Activated naive CD8-positive, alpha-beta T cell treated with anti-CD3 and anti-CD28 coated beads, Interleukin-2, amount 50 U/mL, for 24 hours (primary cell): ENCODE measurements at regions not wholly inside any gene's neighbourhood (a gene's known extent, or its start where the extent isn't known, plus 50 kb on each side); places are given as distances from the start of the nearest gene placed in this dataset.

Experiments
- ATAC-seq: fragments of 150-1000 bp; cut with Tn5 transposase; one replicate; pipeline ENCODE4 v1.10.0; 2021
- DNase-seq: peaks from one replicate; pipeline ENCODE4 v3.0.0; 2021
- H3K27ac Mint-ChIP-seq: one replicate; pipeline ENCODE4 v1.8.0; 2021; ENCODE audit warnings: mild to moderate bottlenecking, mixed read lengths
- H3K27me3 Mint-ChIP-seq: one replicate; pipeline ENCODE4 v1.8.0; 2021; ENCODE audit warnings: mixed read lengths
- H3K36me3 Mint-ChIP-seq: one replicate; pipeline ENCODE4 v1.8.0; 2021; ENCODE audit warnings: low read depth, mixed read lengths
- H3K4me1 Mint-ChIP-seq: one replicate; pipeline ENCODE4 v1.8.0; 2021; ENCODE audit warnings: mixed read lengths
- H3K4me3 Mint-ChIP-seq: one replicate; pipeline ENCODE4 v1.8.0; 2021; ENCODE audit warnings: mild to moderate bottlenecking, moderate library complexity, mixed read lengths
- H3K9me3 Mint-ChIP-seq: one replicate; pipeline ENCODE4 v1.8.0; 2021; ENCODE audit warnings: mixed read lengths

DNA sequence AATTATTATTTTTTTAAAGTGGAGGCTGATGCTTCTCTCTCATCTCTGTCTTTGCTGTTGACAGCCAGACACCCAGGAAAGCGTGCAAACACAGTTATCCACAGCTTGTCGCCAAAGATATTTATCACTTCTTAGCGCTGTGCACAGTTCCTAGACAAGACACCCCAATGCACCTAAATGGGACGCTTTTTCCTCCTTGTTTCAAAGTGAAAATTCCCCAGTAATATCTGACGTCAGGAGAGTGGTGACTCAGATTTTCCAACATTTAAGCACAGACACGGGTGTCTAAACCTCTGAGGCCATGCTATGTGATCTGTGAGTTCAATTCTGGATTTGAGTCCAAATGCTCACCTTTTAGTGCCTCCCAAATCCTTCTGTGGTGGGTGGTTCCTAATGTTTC lies 151.6 kb downstream of the EMX2 start:
- Mint-ChIP-seq H3K27ac (no peak overlapping the region), H3K9me3 (peaks cover 4% of the 10 kb centered on the region), H3K36me3 (no peaks in the 10 kb centered on the region), H3K27me3 (peaks cover 2% of the 10 kb centered on the region), H3K4me3 (no peak overlapping the region), H3K4me1 (no peaks in the 10 kb centered on the region)
- ATAC-seq (no peak), DNase-seq (no peak)

DNA sequence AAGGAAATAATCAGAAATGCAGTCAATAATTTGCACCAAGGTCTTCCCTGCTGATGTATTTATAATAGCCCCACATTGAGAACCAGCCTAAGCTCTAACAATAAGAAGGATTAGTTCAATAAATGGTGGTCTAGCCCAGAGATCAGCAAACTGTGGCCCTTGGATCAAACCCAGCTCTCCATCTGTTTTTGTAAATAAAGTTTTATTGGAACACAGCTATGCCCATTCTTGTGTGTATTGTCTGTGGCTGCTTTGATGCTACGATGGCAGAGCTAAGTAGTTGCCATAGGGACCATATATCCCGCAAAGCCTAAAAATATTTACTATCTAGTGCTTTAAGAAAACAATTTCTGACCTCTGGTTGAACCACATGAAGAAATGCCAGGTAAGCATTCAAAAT lies 154.9 kb downstream of the EMX2 start:
- H3K4me1 Mint-ChIP-seq = no peaks in the 10 kb centered on the region
- no peak overlapping the region for H3K4me3 Mint-ChIP-seq
- H3K27me3 Mint-ChIP-seq = peaks cover 2% of the 10 kb centered on the region
- no peak for DNase-seq
- H3K9me3 Mint-ChIP-seq = peaks cover 4% of the 10 kb centered on the region
- H3K36me3 Mint-ChIP-seq = no peaks in the 10 kb centered on the region
- no peak for ATAC-seq
- no peak overlapping the region for H3K27ac Mint-ChIP-seq

DNA sequence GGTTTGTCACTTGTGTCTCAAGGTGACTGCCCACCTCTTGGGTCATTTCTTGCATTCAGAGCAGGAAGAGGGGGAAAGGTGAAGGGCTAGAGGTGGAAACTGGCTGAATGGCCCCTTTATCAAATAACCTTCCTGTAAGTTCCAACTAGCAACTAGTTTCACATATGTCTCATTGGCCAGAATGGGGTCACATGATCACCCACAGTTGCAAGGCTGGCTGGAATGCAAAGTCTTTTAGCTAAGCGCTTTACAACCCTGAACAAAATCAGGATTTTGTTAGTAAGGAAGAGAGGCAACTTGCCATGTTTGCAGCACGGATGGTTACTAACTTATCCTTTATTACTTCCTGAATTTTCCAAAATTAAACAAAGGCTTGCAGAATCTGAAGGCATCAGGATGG lies 156.3 kb downstream of the EMX2 start:
- Mint-ChIP-seq H3K9me3 (peaks cover 4% of the 10 kb centered on the region), H3K4me3 (no peak overlapping the region), H3K4me1 (no peaks in the 10 kb centered on the region)

DNA sequence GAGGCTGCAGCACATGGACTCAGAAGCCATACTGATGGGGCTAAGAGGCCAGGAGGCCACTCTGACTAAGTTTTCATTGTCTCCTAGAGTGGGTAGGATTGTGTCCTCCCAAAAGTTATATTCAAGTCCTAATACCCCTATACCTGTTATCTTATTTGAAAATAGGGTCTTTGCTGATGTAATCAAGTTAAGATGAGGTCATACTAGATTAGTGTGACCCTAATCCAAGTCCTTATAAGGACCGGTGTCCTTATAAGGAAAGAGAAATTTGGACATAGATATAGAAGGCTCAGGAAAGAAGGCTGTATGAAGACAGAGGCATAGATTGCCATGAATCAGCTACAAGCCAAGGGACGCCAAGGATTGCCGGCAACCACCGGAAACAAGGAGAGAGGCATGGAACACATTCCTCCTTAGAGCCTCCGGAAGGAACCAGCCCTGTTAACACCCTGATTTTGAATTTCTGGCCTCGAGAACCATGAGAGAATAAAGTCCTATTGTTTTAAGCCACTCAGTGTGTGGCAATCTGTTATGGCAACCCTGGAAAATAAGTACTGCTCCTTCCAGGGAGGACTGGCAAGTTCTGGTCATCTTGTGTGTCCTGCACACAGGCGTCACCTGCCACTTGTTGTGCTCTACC lies 157.0 kb downstream of the EMX2 start:
- no peak for ATAC-seq
- Mint-ChIP-seq H3K4me1 (no peaks in the 10 kb centered on the region), H3K4me3 (no peak overlapping the region), H3K36me3 (no peaks in the 10 kb centered on the region), H3K9me3 (peaks cover 4% of the 10 kb centered on the region), H3K27me3 (no peaks in the 10 kb centered on the region), H3K27ac (no peak overlapping the region)
- DNase-seq = no peak

More for the DNA sequence above, 156.3 kb downstream of the EMX2 start:
- no peak for ATAC-seq
- no peak for DNase-seq
- no peak overlapping the region for H3K27ac Mint-ChIP-seq
- H3K27me3 Mint-ChIP-seq = no peaks in the 10 kb centered on the region
- H3K36me3 Mint-ChIP-seq = no peaks in the 10 kb centered on the region

DNA sequence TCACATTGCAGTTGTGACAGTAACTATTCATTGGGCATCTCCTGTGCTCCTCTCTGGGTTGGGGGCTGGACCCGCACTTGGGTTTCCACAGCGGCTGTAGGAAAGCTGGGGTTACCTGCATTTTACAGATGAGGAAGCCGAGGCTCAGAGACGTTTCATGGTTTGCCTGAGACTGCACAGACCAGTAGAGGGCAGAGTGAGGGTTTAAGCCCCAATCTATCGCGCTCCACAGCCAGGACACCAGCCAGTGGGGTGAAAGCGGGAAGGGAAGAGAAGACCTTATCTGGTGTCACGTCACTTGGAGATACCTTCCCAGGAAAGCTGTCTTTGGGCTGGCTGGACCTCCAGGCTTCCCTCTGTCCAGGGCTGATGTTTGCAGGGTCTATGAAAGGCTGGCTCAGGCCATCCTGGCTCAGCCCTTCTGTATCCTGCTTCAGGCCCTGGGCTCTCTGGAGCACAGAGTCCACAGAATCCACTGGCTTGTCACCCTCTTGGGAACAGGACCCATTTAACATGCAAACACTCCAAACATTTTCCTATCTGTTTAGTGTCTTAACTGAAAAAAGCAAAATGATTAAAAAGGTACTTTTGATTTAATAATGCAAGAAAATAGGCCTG lies 167.7 kb downstream of the EMX2 start:
- no peak for ATAC-seq
- Mint-ChIP-seq H3K36me3 (no peaks in the 10 kb centered on the region), H3K27me3 (peaks cover 12% of the 10 kb centered on the region), H3K4me1 (no peaks in the 10 kb centered on the region), H3K27ac (no peak overlapping the region), H3K9me3 (peaks cover 3% of the 10 kb centered on the region), H3K4me3 (no peak overlapping the region)
- no peak for DNase-seq

DNA sequence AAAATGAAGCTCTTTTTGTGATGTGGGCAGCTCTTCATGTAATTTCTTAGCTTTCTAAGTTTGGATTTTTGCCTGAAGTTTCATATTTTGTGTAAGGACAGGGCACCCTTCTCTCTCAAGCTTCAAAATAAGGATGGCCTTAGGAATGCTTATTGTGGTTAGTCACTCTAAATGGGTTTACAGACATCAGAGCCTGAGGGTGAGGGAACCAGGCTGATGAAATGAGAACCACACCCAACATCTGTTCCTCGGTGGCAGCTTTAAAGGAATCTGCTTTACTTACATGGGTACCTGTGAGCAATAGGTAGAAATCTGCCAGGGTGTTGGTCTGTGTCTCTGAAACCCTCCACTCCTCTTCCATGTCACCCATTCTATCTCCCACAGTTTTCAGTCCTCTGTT lies 174.3 kb downstream of the EMX2 start:
- no peak overlapping the region for H3K4me3 Mint-ChIP-seq

DNA sequence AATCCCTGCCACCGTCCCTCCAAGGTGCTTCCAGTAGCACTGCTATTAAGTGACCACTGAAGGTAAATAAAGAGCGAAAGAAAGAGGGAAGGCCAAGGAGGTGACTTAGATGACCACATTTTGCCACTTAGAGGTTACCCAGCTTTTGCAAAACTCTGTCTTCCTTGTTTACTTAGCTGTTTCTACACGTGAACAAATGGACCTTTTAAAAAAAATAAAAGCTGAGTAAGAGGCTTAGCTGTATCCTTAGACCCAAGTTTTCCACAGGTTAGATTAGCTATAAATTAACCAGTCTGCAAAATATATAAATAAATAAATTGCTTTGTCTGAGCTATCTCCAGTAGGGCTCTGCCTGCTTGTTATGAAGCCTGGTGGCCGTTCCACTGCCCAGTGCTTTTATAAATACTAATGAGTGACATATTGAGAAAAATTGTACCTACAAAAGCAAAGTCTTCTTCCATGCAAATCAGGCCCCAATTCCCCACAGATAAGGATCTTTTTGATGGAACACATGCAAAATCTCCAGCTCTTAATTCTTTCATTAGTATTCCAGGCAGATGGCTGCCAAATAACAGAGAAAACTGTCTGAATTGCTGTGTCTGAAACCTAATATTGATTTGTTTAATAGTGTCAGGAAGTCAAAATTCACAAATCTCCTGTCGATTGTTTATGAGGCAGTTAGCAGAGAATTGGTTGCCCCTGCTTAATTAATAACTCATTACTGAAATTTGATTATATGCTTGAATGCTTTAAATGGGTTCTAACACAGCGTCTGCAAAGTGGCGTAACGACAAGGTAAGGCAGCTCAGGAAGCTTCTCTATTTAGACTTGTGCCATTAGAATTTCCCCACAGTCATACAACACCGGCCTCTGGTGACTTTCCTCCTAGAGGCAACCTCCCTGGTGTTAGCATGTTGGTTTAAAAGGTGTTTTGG lies 176.7 kb downstream of the EMX2 start:
- Mint-ChIP-seq H3K36me3 (no peaks in the 10 kb centered on the region), H3K9me3 (peaks cover 4% of the 10 kb centered on the region)
- no peak for ATAC-seq

More for the DNA sequence above, 174.3 kb downstream of the EMX2 start:
- Mint-ChIP-seq H3K4me1 (no peaks in the 10 kb centered on the region), H3K36me3 (no peaks in the 10 kb centered on the region), H3K27me3 (peaks cover 14% of the 10 kb centered on the region), H3K9me3 (peaks cover 7% of the 10 kb centered on the region), H3K27ac (no peak overlapping the region)
- no peak for ATAC-seq
- DNase-seq = no peak

DNA sequence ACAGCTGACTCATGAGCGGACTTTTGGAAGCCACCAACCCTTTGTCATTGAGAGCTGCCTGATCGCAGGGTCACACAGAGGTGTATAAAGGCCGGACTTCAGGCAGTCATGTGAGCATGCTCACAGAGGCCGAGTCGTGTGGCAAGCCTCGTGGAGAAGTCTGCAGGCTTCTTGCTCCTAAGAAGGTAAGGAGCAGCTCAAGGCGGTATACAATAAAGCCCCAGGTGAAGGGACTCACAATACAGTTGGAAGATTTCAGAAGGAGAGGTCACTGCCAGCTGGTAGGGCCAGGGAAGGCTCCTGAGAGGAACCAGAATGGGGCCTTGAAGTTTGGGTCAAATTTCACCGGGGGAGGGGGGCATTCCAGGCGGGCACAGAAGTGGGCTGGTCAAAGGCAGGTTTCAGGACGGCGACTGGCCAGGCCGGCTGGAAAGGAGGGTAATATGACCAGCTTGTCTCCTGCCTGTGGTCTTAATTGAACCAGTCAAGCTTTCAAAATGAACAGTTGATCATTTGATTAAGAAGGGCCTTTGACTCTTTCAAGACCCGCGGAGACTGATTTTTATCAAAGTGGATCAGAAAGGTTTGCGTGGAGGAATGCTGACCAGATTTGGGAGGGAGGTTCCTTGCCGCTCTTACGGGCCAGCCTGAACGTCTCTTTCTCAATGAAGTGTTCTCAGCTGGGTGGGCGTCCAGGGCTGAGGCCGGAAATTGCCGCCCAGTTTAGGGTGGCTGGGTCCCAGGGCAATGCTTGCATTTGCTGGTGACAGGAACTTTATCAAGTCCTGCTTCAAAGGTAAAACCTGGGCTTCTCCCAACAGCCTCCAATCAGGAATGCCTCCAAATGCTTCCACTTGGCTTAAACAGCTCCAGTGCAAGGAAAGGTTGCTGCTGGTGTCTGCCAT lies 178.6 kb downstream of the EMX2 start:
- DNase-seq = no peak
- H3K4me1 Mint-ChIP-seq = no peaks in the 10 kb centered on the region
- peaks cover 9% of the 10 kb centered on the region for H3K27me3 Mint-ChIP-seq
- no peak overlapping the region for H3K4me3 Mint-ChIP-seq
- peaks cover 8% of the 10 kb centered on the region for H3K9me3 Mint-ChIP-seq
- H3K27ac Mint-ChIP-seq = no peak overlapping the region
- no peak for ATAC-seq
- H3K36me3 Mint-ChIP-seq = no peaks in the 10 kb centered on the region

More for the DNA sequence above, 176.7 kb downstream of the EMX2 start:
- Mint-ChIP-seq H3K4me1 (no peaks in the 10 kb centered on the region), H3K4me3 (no peak overlapping the region), H3K27me3 (peaks cover 14% of the 10 kb centered on the region), H3K27ac (no peak overlapping the region)
- no peak for DNase-seq

DNA sequence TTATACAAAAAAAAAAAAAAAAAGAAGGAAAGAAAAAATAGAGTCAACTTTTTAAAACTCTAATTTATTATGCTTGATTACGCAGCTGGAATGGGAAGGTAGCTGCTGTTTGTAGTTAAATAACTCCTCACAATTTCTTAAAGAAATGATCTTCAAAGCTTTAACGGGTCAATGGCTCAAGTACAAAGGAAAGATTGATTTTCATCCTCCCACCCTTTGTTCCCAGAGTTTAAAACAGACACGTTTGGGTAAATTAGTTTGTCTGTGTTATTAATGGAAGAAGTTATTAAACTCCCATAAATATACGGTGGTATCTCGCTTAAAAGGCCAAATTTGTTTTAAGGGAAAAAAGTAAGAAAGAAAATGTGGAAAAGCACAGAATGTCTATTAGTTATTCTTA lies 179.3 kb downstream of the EMX2 start:
- no peak for DNase-seq
- Mint-ChIP-seq H3K36me3 (no peaks in the 10 kb centered on the region), H3K4me1 (no peaks in the 10 kb centered on the region), H3K27ac (no peak overlapping the region), H3K4me3 (no peak overlapping the region), H3K27me3 (peaks cover 9% of the 10 kb centered on the region), H3K9me3 (peaks cover 8% of the 10 kb centered on the region)
- no peak for ATAC-seq

DNA sequence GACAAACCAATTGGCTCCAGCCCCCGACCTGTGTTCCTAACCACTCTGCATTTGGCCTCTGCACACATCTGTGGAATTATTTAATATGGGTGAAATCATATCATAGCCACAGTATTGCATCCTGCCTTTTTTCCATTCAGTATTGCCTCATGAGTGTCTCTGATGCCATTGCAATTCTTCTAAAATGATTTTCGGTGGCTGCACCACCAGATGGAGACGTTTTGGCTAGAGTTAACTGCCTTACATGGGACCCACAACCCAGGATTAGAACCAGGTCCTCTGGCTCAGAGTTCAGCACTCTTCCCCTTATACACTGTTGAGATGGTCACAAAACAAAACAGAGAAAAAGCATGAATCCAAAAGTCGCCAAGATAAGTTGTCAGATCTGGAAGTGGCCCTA lies 180.8 kb downstream of the EMX2 start:
- Mint-ChIP-seq H3K27me3 (peaks cover 11% of the 10 kb centered on the region), H3K9me3 (peaks cover 4% of the 10 kb centered on the region), H3K27ac (no peak overlapping the region), H3K4me1 (no peaks in the 10 kb centered on the region), H3K36me3 (no peaks in the 10 kb centered on the region), H3K4me3 (no peak overlapping the region)
- DNase-seq (no peak), ATAC-seq (no peak)

DNA sequence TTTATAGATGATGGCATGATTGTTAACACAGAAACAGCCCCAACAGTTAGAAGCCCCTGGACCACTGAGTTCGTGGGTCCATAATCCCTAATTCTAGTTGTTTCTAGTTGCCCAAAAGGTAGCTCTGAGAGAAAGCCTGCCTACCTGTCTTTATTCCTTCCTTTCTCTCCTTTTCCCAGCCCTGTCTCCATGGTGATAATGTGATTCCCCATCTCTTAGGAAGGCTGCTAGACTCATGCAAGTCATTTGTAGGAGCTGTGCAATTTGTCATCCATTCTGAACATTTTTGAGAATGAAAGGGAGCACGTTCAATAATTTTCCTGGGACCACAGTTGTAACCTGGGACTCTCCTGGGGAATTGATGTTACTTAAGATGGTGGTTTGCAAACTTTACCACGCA lies 183.4 kb downstream of the EMX2 start:
- no peaks in the 10 kb centered on the region for H3K4me1 Mint-ChIP-seq
- H3K4me3 Mint-ChIP-seq = no peak overlapping the region
- H3K27me3 Mint-ChIP-seq = peaks cover 15% of the 10 kb centered on the region
- no peaks in the 10 kb centered on the region for H3K36me3 Mint-ChIP-seq
- DNase-seq = no peak
- no peak for ATAC-seq
- H3K27ac Mint-ChIP-seq = no peak overlapping the region
- H3K9me3 Mint-ChIP-seq = peaks cover 4% of the 10 kb centered on the region

DNA sequence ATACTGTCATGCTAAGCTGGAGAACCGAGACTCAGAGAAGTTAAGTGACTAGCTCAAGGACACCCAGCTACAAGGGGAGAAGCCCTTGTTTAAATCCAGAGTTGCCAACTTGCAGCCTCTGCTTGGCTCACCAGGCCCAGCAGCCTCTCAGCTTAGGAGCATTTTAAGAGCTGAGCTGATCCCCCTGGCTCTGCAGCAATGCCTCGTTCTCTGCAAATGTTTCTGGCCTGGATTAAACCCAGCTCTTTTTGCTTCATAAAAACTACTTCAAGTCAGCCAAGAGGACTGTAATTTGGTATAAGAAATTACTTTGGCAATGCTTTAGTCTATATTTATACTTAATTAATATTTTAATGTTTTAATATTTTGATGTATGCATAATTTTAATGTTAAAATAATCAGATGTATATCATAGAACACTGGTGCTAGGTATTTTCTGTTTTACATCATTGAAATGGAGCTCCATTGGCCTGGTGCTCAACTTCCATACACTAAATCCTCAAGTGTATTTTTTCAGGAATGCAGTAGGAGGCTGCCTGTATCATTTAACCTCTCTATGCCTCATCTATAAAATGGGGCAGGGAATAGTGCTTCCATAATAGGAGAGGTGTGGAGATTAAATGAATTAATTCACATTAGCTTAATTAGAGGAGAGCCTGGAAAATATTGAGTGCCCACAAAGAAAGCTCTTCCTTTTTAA lies 184.2 kb downstream of the EMX2 start:
- no peaks in the 10 kb centered on the region for H3K36me3 Mint-ChIP-seq
- H3K9me3 Mint-ChIP-seq = peaks cover 4% of the 10 kb centered on the region
- H3K4me1 Mint-ChIP-seq = no peaks in the 10 kb centered on the region
- DNase-seq (no peak), ATAC-seq (no peak)
- H3K4me3 Mint-ChIP-seq = no peak overlapping the region
- no peak overlapping the region for H3K27ac Mint-ChIP-seq
- peaks cover 12% of the 10 kb centered on the region for H3K27me3 Mint-ChIP-seq

DNA sequence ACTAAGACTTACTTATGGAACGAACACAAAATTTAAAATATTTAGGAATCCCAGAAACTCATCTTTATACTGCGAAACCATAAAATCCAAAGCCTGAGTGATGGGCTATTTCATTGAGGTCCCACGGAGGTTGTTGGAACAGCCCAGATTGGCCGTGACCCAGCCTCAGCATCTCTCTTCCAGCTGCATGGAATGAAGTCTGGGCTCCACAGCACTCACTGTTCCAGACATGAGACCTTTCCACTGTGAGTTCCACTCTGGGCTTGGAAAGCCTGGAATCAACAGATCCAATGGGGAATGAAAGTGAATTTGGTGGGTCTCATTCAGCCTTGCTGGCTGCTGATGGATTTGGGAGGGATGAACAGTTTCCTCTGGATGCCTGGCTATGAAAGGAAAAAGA lies 184.9 kb downstream of the EMX2 start:
- H3K27me3 Mint-ChIP-seq = peaks cover 15% of the 10 kb centered on the region
- H3K4me1 Mint-ChIP-seq = no peaks in the 10 kb centered on the region
- H3K36me3 Mint-ChIP-seq = no peaks in the 10 kb centered on the region
- H3K27ac Mint-ChIP-seq = no peak overlapping the region
- H3K9me3 Mint-ChIP-seq = peaks cover 4% of the 10 kb centered on the region
- H3K4me3 Mint-ChIP-seq = no peak overlapping the region
- no peak for DNase-seq
- ATAC-seq = no peak

DNA sequence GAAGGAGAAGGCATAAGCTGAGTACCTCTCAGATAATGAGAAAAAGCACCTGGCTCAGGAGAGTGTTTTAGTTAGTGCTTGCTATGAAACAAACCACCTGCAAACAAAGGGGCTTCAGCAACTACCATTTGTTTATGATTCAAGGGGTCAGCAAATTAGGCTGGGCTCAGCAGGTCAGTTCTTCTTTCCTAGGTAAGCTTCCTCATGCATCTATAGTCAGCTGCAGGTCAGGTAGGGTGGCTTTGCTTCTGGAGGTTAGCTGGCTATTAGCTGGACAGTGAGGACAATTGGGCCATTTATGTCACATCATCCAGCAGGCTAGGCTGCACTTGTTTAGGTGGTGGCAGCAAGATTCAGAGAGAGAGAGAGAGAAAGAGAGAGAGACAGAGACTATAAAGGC lies 185.5 kb downstream of the EMX2 start:
- H3K36me3 Mint-ChIP-seq = no peaks in the 10 kb centered on the region
- no peak for DNase-seq

More for the DNA sequence above, 185.5 kb downstream of the EMX2 start:
- Mint-ChIP-seq H3K4me1 (no peaks in the 10 kb centered on the region), H3K27ac (no peak overlapping the region), H3K4me3 (no peak overlapping the region), H3K27me3 (peaks cover 18% of the 10 kb centered on the region), H3K9me3 (peaks cover 4% of the 10 kb centered on the region)
- no peak for ATAC-seq
